LHCN-M2 (cell line): ENCODE measurements at regions not wholly inside any gene's neighbourhood (a gene's known extent, or its start where the extent isn't known, plus 50 kb on each side); places are given as distances from the start of the nearest gene placed in this dataset.
A peak's percentile ranks its signal among the peaks of the same experiment; 100 is the strongest.

Experiments used
- DNase-seq: peaks from one replicate; pipeline ENCODE4 v3.0.0-alpha.2; 2012; ENCODE audit warnings: low read depth

DNA sequence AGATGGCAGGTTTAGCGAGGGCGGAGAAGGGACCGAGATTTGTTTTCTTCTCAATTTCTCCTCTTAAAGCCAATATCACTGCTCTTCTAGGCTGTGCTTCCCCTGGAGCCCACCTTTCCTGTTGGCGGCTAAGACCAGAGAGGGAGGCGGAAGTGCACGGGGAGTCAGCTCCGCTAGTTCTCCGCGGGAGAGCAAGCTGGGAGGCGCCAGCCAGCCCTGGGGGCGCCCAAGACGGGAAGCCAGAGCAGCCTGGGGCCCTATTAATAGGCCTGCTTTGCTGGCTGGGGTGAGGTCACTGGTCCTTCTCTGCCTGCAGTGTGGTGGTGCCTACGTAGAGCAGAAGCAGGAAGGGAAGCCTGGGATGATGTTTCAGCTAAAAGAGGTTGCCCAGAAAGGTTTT is 61.6 kb downstream of the LSM5 start:
- no peak for DNase-seq

DNA sequence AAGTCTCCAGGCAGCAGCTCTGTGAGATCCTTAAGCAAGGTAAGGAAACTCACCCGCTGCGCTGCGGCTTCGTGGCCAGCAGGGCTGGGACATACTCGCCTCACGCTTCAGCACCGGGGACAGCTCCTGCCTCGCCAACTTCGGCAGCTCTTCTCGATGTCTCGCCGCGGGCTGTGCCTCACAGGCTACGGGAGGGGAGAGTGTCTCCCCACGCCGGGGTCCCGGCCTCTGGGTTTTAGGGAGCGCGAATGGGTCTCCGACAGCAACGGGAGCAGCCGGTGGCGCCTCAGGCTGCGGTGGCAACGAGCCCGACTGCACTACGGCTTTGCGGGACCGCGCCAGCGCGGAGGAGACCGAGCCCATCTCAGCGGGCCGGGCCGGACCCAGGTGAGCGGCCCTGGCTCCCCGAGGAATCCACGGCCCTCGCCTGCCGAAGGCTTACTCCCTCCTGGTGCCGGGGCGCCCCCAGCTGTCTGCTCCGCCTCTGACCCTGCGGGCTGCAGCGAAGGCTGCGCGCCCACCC is 62.4 kb downstream of the LSM5 start:
- DNase-seq, result peak; percentile 49

- DNase-seq, result no peak
Observed at GRCh38 chr7:32416846-32417245, 73.3 kb downstream of the LSM5 start.

DNA sequence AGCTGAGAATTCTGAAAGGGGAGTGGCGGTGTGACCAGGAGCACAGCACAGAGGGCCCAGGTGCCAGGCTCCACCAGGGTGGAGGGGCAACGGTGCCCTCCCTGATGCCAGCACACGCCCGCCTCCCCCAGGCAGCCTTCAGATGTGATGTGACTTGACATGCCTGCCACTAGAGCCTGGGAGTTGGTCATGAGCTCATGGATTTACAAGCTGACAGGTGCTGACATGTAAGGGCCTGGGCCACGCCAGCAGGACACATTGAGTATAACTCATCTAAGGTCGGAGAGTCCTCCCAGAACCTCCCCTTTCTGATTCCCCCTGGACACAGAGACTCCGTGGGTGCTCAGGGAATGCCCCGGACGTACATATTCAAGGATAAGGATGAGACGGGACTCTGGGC is 74.2 kb downstream of the LSM5 start:
- no peak for DNase-seq

GRCh38 chr7:32415519-32415918 is 74.7 kb downstream of the LSM5 start:
- no peak for DNase-seq

- DNase-seq, result no peak
Observed at GRCh38 chr7:32412471-32412870, 77.7 kb downstream of the LSM5 start.

DNA sequence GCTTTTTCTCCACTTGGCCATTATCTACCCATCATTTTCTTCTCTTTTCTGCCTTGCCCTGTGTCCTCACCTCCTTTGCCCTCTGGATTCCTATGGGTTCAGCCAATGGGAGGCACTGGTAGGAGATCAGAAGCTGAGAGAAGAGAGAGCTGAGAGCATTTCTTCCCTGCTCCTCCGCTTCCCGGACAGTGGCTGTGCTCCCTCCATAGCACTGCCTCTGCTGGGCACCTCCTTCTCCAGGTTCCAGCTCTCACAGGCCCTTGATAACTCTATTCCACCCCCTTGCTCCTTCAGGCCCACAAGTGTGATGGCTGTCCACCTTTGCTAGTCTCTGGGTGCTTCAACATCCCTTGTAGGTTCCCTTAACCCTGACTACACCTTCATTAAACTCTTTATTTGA is 79.6 kb downstream of the LSM5 start:
- no peak for DNase-seq

GRCh38 chr7:32406386-32406785 is 83.8 kb downstream of the LSM5 start:
- no peak for DNase-seq

DNA sequence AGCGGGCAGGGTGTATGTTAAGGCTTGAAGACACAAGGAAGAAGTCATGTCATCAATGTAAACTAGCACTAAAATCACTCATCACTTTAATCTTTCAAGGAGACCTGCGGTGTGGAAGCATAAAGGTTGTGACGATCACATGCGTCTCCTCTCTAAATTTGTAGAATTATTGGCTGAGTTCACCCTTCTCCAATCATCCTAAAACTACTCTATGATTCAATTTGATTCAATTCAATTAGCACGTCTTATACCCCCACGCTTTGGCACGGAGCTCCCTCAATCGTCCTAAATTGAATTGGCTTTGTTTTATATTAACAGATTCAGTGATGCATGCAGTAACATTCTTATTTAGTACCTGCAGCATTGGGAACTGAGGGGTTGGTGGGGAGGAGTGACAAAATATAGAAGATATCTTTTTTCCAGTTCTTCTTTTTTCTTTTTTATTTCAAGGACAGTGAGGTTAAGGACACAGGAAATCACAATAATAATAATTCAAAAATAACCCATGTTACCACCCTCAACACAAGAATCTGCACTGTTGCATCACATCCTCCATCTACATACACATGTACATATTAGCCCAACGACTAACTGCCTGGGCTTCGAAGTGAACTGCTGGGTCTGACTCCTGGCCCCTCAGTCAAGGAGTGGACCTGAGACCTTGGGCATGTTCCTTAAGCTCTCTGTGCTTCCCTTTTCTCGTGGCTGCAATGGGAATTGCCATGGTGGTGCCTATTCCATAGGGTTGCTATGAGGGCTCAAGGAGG is 86.5 kb downstream of the LSM5 start:
- DNase-seq, result no peak

- DNase-seq, result no peak
Observed at GRCh38 chr7:32400676-32401075, 89.5 kb downstream of the LSM5 start.

DNA sequence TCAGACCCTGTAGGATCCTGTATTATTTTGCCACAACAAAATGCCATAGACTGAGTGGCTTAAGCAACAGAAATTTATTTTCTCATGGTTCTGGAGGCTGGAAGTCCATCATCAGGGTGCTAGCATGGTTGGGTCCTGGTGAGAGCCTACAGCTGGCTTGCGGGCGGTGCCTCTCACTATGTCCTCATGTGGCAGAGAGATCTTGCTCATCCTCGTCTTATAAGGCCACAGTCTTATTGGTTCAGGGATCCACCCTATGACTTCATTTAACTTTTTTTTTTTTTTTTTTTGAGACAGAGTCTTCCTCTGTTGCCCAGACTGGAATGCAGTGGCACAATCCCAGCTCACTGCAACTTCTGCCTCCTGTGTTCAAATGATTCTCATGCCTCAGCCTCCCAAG is 90.9 kb downstream of the LSM5 start:
- DNase-seq, result no peak

GRCh38 chr7:32395168-32395567 is 95.0 kb downstream of the LSM5 start:
- no peak for DNase-seq

DNA sequence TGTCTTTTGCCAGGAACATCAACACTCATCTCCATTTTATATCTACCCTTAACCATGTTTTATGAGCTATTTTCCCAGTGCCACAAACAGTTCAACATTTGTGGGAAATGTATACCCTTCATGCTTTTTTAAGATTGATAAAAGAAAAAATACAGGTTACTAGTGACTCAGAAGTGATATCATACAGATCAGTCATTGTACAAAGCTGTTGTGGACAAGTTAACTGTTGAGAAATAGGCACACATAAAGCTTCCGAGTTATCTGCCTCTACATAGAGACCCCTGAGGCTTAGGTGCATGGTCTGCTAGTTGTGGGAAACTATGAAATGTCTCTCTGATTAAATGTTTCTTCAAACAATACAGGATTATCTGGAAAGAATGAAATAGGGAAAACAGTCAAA is 96.3 kb downstream of the LSM5 start:
- no peak for DNase-seq

DNA sequence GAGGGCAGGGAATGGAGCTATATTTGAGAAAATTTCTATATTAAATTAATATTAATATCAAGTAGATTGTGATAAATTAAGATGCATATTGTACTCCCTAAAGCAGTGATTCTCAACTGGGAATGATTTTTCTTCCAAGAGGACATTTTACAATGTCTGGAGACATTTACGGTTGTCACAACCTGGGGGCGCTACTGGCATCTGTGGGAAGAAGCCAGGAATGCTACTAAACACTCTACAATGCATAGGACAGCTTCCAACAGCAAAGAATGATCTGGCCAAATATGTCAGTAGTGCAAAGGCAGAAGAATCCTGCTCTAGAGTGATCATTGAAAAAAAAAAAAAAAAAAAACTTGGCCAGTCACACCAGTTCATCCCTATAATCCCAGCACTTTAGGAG is 100.0 kb downstream of the LSM5 start:
- no peak for DNase-seq

DNA sequence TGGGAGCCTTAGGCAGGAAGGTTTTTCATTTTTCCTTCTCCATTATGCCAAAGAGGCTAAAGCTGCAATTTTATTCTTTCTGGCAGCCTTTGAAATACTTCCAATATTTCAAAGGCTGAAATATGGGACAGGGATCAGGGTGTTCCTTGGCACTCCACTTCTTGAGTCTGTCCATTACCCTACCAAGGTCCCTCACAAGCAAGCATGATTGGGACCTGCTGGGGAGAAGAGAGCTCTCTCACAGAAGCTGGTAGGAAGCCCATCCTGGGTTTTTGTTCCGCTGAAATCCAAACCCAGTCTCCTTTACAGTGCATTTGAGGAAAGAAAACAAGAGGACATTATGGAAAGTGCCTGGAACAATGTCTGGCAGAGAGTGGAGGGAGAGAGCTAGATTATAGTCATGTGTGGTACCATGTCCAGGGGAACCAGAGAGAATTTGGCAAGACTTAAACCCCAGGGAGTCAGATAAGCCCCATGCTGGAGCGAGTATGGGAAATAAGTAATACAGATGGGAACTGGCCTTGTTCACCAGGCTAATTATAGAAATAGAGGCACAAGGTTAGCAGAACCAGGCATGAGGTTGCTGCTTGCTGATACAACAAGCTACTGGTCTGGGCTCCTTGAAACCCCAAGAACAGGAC is 104.7 kb downstream of the LSM5 start:
- DNase-seq, result no peak

GRCh38 chr7:32381024-32381601 is 109.1 kb downstream of the LSM5 start:
- DNase-seq, result no peak

DNA sequence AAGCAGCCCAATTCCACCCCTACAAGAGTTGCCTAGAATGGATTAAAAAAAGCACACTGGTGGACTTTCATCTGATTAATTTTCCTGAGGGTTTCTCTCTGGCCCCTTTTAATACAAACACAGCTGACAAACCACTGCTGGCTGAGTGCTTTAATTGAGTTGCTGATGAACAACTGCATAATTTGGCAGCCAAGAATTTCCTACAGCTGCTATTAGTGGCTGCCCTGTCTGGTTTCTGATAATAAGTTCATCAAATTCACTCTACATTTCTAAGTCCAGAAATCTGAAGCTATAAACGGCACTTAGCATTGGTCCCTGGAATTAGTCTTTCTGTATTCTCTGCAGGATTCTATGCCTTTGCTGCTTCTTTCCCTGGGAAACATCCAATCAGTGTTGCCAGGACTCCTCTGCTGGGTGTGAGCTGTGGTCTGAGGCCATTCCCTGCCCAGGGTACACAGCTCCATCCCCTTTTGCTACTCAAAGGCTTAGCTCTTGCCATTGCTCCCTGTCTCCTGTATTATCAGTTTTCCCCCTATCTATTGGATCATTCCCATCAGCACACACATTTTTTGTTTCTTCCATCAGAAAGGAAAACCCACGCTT is 110.6 kb downstream of the LSM5 start:
- no peak for DNase-seq

DNA sequence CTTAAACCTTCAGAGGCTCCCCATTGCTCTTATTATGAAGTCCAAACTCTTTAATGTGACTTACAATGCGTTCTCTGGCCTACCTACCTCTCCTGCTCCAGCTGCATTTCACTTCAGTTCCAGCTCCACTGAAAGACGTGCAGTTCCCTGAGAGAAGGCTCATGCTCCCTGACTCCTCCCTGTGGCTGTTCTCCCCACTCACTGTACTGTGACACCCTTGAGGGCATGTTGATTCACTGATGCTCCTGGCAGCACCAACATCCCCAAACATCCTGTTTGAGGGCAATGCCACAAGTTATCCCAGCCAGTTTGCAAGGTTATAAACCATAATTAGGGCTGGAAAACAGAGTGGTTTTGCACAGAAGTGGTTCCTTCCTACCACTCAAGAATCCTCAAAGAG is 111.2 kb downstream of the LSM5 start:
- peak; percentile 2 for DNase-seq

DNA sequence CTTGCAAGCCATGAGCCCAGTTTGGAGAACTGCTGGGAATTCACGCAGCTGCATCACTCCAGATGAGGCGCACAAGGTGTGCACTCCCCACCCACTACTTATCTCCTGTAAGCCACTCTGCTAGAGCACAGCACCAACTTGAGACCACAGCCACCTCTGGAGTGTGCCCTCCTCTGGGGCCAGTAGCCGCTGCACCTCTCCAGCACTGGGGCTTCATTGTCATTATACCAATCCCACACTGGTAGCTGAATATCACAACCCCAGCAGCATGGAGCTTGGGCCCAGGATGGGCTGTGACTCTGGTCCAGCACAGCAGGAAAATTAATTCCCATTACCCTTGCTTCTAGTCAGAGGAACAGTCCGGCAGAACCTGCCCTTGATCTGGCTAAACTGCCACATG is 125.6 kb downstream of the LSM5 start:
- DNase-seq, result no peak

DNA sequence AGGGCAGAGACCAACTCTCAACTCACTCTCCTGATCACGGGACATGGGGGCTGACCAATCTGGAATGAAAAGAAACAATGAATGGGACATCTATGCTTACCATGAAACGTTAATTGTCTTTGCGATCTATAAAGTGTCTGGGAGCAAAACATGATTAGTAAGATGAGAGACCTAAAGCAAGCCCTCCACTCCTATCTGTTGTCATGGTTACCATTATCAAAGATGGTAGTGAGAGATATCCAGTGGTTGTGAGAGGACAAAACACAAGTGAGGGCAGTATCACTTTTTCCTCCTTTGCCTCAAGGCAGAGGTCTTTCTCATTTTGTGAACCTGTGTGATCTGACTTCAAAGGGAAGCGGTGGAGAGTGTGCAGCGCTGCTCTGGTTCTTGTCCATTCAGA is 130.1 kb downstream of the LSM5 start:
- DNase-seq, result no peak

DNA sequence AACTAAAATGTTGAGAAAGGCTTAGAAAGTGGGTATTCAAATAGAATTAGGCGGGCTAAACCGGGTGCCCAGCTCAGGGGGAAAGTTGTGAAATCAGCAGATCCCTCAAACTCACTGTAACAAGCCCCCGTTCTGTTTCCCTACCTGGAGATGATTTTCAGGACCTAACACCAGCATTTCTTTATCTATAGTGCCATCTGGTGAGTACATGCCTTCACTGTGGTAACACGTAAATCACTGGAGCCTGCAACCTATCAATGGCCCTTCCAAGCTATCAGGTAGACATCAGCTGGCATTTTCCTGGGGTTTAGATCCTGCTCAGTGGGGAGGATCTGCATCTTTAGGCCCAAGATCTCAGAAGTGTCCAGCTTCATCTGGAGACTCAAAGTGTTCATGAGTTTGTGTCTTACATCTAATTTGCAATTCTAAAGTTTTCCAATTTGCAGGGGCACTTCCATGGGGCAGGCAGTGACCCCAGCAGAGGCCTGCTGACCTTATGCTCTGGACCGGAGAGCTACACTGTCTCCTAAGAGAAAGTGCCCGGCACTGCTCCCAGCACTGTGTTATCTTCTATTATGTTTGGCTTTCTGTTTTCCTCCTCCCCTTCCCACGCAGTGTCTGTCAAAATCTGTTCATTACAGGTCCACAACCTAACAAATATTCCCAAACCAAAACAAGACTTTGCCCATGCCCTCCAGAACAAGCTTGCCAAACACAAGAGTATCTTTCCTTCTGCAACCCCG is 132.5 kb downstream of the LSM5 start:
- DNase-seq, result peak; percentile 5
